Skeletal muscle tissue (tissue), 3 donors: ENCODE measurements at regions not wholly inside any gene's neighbourhood (a gene's known extent, or its start where the extent isn't known, plus 50 kb on each side); places are given as distances from the start of the nearest gene placed in this dataset.

Experiments
- H3K27ac ChIP-seq: one replicate; pipeline ENCODE4 v1.7.0; 2013; ENCODE audit warnings: mild to moderate bottlenecking, low read depth, low read length, inconsistent platforms
- H3K27me3 ChIP-seq, 3 donors: one replicate each; pipeline ENCODE4 v1.7.0; 2013; ENCODE audit warnings: low read length in 3 of 3; ENCODE audit not compliant: control insufficient read depth in 3 of 3, insufficient read depth in 3 of 3
- H3K36me3 ChIP-seq, 3 donors: one replicate each; pipeline ENCODE4 v1.7.0; 2013; ENCODE audit warnings: low read length in 3 of 3; ENCODE audit not compliant: control insufficient read depth in 3 of 3, insufficient read depth in 3 of 3
- H3K4me1 ChIP-seq, 3 donors: one replicate each; pipeline ENCODE4 v1.7.0; 2013; ENCODE audit warnings: low read length in 3 of 3, mild to moderate bottlenecking in 3 of 3; ENCODE audit not compliant: control insufficient read depth in 3 of 3, insufficient read depth in 3 of 3
- H3K4me3 ChIP-seq, 3 donors: one replicate each; pipeline ENCODE4 v1.7.0; 2013; ENCODE audit warnings: low read length in 3 of 3
- H3K9ac ChIP-seq, 3 donors: one replicate each; pipeline ENCODE4 v1.7.0; 2013; ENCODE audit warnings: low read length in 3 of 3, mild to moderate bottlenecking in 3 of 3, moderate library complexity in 2 of 3, low read depth in 1 of 3
- H3K9me3 ChIP-seq, 3 donors: one replicate each; pipeline ENCODE4 v1.7.0; 2013; ENCODE audit warnings: low read length in 3 of 3; ENCODE audit not compliant: control insufficient read depth in 3 of 3
- donor health status: Osteomylitis.

DNA sequence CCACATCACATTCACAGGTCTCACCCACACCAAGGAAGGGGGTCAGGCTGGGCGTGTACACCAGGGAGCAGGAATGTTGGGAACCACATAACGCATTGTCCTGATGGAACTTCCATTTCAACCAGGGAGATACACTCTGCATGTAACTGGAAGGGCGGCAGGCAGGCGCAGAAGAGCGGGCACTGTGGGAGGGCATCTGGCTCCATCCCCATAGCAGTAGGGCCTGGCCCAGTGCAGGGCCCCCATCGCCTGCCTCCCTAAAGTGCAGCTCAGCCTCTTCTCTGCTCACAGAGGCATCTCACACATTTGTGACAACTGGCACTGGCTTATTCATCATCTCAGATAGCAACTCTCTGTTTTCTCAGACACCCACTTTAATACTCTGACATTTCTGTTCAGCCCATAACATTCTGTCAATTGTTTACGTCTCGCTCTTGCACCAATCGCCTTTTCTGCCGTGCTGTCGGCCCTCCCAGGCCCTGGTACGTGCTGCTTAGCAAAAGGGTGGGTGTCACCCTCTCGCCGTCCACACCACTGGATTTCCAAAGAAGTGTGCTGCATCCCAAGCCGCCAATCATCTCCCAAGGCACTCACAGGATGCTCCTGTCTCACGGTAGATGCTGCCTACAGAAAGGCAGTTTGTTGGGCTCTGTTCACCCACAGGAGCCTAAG, 353.3 kb upstream of the ZNF507 start:
- Histone ChIP-seq H3K27me3 (no peaks in the 10 kb centered on the region), H3K9ac (no peak overlapping the region), H3K36me3 (no peaks in the 10 kb centered on the region), H3K9me3 (no peaks in the 10 kb centered on the region), H3K4me3 (no peak overlapping the region), H3K27ac (no peak overlapping the region), H3K4me1 (no peaks in the 10 kb centered on the region)

GRCh38 chr19:31992750-31993149, 352.7 kb upstream of the ZNF507 start:
- Histone ChIP-seq H3K9me3 (no peaks in the 10 kb centered on the region), H3K27ac (no peak overlapping the region), H3K4me3 (no peak overlapping the region), H3K9ac (no peak overlapping the region), H3K36me3 (no peaks in the 10 kb centered on the region), H3K4me1 (no peaks in the 10 kb centered on the region), H3K27me3 (no peaks in the 10 kb centered on the region)

DNA sequence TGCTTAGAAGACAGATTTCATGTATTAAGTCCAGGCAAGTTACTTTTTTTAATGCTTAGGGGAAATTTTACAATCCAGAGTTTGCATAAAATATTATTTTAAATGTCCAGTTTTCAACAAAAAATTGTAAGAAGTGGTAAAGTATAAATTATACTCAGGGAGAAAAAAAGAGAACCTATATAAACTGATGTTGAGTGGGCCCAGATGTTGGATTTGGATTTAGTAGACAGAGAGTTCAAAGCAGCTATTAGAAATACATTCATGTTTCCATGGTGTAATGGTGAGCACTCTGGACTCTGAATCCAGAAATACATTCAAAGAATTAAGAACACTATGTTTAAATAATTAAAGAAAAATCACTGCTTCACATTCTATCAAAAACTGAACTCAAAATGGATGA, 349.9 kb upstream of the ZNF507 start:
- Histone ChIP-seq H3K36me3 (no peaks in the 10 kb centered on the region), H3K4me1 (no peaks in the 10 kb centered on the region), H3K4me3 (no peak overlapping the region), H3K9me3 (no peaks in the 10 kb centered on the region), H3K27ac (no peak overlapping the region), H3K9ac (no peak overlapping the region), H3K27me3 (no peaks in the 10 kb centered on the region)

- H3K27me3 ChIP-seq, result peaks cover 0 to 10% (median 3%) of the 10 kb centered on the region in 3 donors
- no peaks in the 10 kb centered on the region for H3K4me1 ChIP-seq
- no peaks in the 10 kb centered on the region for H3K9me3 ChIP-seq
- H3K36me3 ChIP-seq, result no peaks in the 10 kb centered on the region
- no peak overlapping the region for H3K9ac ChIP-seq
- no peak overlapping the region for H3K4me3 ChIP-seq
- no peak overlapping the region for H3K27ac ChIP-seq
These were observed 335.3 kb upstream of the ZNF507 start for GRCh38 chr19:32010071-32010470.

DNA sequence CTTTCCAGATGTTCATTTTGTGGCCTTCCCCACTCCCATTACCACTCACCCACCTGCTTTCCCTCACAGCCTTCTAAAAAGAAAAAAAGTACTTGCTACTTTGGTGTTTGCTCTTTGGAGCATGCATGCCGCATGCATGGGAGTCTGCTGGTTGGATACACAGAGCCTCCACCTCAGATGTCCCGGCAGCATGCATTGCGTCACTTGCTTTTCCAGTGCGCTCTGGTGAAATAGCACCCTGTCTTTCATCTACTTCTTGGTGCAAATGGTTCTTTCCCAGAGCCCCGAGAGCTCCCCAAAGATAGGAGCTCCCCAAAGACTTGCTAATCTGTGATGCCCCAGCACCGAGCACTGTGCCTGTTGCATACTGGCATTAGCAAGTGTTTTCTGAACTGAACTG, 333.2 kb upstream of the ZNF507 start:
- peaks cover 0 to 10% (median 3%) of the 10 kb centered on the region in 3 donors for H3K27me3 ChIP-seq
- no peak overlapping the region for H3K27ac ChIP-seq
- no peak overlapping the region for H3K4me3 ChIP-seq
- H3K4me1 ChIP-seq, result no peaks in the 10 kb centered on the region
- no peak overlapping the region for H3K9ac ChIP-seq
- H3K36me3 ChIP-seq, result no peaks in the 10 kb centered on the region
- H3K9me3 ChIP-seq, result no peaks in the 10 kb centered on the region

GRCh38 chr19:32012886-32013631, 332.4 kb upstream of the ZNF507 start:
- Histone ChIP-seq H3K4me3 (no peak overlapping the region), H3K9ac (no peak overlapping the region), H3K4me1 (no peaks in the 10 kb centered on the region), H3K27me3 (peaks cover 0 to 10% (median 3%) of the 10 kb centered on the region in 3 donors), H3K36me3 (no peaks in the 10 kb centered on the region), H3K27ac (no peak overlapping the region), H3K9me3 (no peaks in the 10 kb centered on the region)

DNA sequence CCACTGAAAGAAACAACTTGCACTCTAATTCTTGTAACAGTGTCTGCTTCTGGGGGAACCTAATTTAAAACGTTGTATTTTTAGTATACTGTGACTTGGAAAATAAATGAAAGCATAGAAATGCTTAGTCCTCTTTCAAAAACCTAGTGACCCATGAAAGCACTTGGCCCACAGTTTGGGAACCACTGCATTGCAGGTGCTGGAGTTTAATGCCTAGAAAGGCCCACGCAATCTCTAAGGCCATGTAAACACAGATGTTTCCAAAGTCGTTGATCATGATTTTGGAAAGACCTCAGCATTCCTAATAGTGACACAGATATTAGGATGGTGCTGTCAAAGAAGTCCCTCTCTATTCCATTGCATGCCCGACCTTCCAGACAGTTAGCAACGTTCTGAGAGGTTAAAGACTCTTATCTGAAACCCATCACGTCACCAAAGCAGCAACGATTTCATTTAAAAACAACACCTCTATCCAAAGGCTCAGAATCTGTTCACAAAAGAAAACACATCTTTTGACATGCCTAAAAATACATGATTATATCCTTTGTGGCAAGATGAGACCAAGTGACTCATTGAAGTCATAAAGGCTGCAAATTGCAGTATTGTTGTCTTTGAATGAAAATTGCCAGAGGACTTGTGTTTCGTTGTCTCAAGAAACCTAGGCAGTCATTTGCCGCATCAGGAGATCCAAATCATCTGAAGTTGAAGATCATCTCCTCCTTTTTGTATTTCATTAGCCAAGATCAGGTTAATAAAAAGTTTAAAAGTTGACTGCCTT, 328.0 kb upstream of the ZNF507 start:
- H3K4me3 ChIP-seq, result no peak overlapping the region
- no peaks in the 10 kb centered on the region for H3K4me1 ChIP-seq
- H3K9me3 ChIP-seq, result no peaks in the 10 kb centered on the region
- H3K27me3 ChIP-seq, result peaks cover 0 to 7% (median 3%) of the 10 kb centered on the region in 3 donors
- H3K27ac ChIP-seq, result no peak overlapping the region
- H3K9ac ChIP-seq, result no peak overlapping the region
- no peaks in the 10 kb centered on the region for H3K36me3 ChIP-seq

DNA sequence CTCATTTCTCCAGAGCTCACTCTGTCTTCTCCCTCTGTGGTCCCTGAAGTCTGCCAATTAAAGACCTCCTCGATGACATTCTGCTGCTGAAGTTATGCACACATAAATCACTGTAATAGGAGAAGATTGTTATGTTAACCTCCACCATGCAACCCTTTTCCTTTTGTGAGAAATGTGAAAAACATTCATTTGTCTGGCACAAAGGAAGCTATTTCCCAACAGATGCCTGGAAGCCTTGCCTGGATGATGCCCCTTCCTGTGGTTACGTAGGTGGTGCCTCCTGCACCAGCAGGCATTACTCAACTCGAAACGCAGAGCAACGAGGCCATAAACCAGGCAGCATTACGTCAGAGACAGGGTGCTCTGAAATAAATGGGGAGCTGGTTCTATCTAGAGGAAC, 327.4 kb upstream of the ZNF507 start:
- Histone ChIP-seq H3K27ac (no peak overlapping the region), H3K9me3 (no peaks in the 10 kb centered on the region), H3K9ac (no peak overlapping the region)

GRCh38 chr19:32020538-32020937, 324.9 kb upstream of the ZNF507 start:
- Histone ChIP-seq H3K27ac (no peak overlapping the region), H3K9ac (no peak overlapping the region), H3K27me3 (peaks cover 0 to 3% (median 0%) of the 10 kb centered on the region in 3 donors), H3K4me1 (no peaks in the 10 kb centered on the region), H3K9me3 (no peaks in the 10 kb centered on the region), H3K4me3 (no peak overlapping the region), H3K36me3 (no peaks in the 10 kb centered on the region)

More for the DNA sequence above, 327.4 kb upstream of the ZNF507 start:
- Histone ChIP-seq H3K36me3 (no peaks in the 10 kb centered on the region), H3K4me1 (no peaks in the 10 kb centered on the region), H3K27me3 (peaks cover 0 to 2% (median 2%) of the 10 kb centered on the region in 3 donors), H3K4me3 (no peak overlapping the region)
